B cell (primary cell): ENCODE measurements at regions not wholly inside any gene's neighbourhood (a gene's known extent, or its start where the extent isn't known, plus 50 kb on each side); places are given as distances from the start of the nearest gene placed in this dataset.
"Not testable (repeated sequence)": the region's sequence is repeated elsewhere in the genome, so short reads cannot be mapped to it uniquely, and the experiment has no call there.

Experiments
- ATAC-seq: fragments of 200-7000 bp; cut with Tn5 transposase; one replicate; pipeline ENCODE4 v1.10.0; 2021; ENCODE audit warnings: low read depth, mild to moderate bottlenecking, moderate number of reproducible peaks, moderate library complexity
- CTCF ChIA-PET: fragments of 350-600 bp; sonication (Branson Sonifier 250); formaldehyde crosslinking; loops from one replicate; lab custom pipeline; 2021; ENCODE audit warnings: antibody characterized with exemption, inconsistent platforms; lab: Charles Lee
- POLR2A ChIA-PET: fragments of 350-600 bp; sonication (Branson Sonifier 250); formaldehyde crosslinking; loops from one replicate; lab custom pipeline; 2021; ENCODE audit warnings: antibody characterized with exemption; lab: Charles Lee
- DNase-seq: peaks from one replicate; pipeline ENCODE4 v3.0.0; 2013
- H2AFZ ChIP-seq: 2 replicates; pipeline ENCODE4 v1.6.1; 2012; ENCODE audit warnings: mild to moderate bottlenecking, low read depth, low read length; ENCODE audit not compliant: insufficient read depth, poor library complexity, severe bottlenecking
- H3K27ac ChIP-seq, 2 donors: 1 replicate in 1 of 2; 2 replicates in 1 of 2; pipeline ENCODE4 v1.5.1; 2012 to 2013; ENCODE audit warnings: low read length in 2 of 2, mild to moderate bottlenecking in 2 of 2, moderate library complexity in 1 of 2
- H3K27me3 ChIP-seq, 4 experiments: fragments of 200-600 bp in 1 of 4; sonication (generic) in 1 of 4; replicated peaks in 1 of 4; 1 replicate in 2 of 4; 2 replicates in 2 of 4; pipeline versions ENCODE4 v1.6.1 to v1.7.0; 2013 to 2016; ENCODE audit warnings: low read length in 3 of 4, mild to moderate bottlenecking in 2 of 4, mixed read lengths in 1 of 4, moderate library complexity in 1 of 4; ENCODE audit not compliant: insufficient read depth in 4 of 4, control insufficient read depth in 3 of 4; ENCODE audit errors: control extremely low read depth in 1 of 4
- H3K36me3 ChIP-seq, 2 experiments: replicated peaks in 1 of 2; 1 replicate in 1 of 2; 2 replicates in 1 of 2; pipeline versions ENCODE4 v1.6.1 to v1.7.1; 2013; ENCODE audit warnings: low read length in 1 of 2; ENCODE audit not compliant: insufficient read depth in 2 of 2, control insufficient read depth in 1 of 2; ENCODE audit errors: control extremely low read depth in 1 of 2, extremely low read depth in 1 of 2
- H3K4me1 ChIP-seq, 2 donors: fragments of 200-600 bp in 1 of 2; sonication (generic) in 1 of 2; 1 replicate in 1 of 2; 2 replicates in 1 of 2; pipeline versions ENCODE4 v1.5.1 to v1.6.1; 2013 to 2017; ENCODE audit warnings: low read length in 2 of 2; ENCODE audit not compliant: control insufficient read depth in 2 of 2, insufficient read depth in 2 of 2
- H3K4me2 ChIP-seq: replicated peaks from 2 replicates; pipeline ENCODE3; 2012; ENCODE audit warnings: mild to moderate bottlenecking, low read depth, low read length; ENCODE audit not compliant: poor library complexity, severe bottlenecking
- H3K4me3 ChIP-seq, 5 experiments: fragments of 200-600 bp in 1 of 5; sonication (generic) in 1 of 5; 1 replicate in 3 of 5; 2 replicates in 2 of 5; pipeline versions ENCODE4 v1.5.1 to v1.7.0; 2011 to 2016; ENCODE audit warnings: low read length in 4 of 5, mild to moderate bottlenecking in 4 of 5, low read depth in 2 of 5, control low read depth in 1 of 5, moderate library complexity in 1 of 5; ENCODE audit not compliant: insufficient read depth in 1 of 5; ENCODE audit errors: control extremely low read depth in 1 of 5, extremely low read depth in 1 of 5
- H3K79me2 ChIP-seq: fragments of 200-600 bp; sonication (generic); one replicate; pipeline ENCODE4 v1.6.0; 2016; ENCODE audit warnings: low read length; ENCODE audit not compliant: control insufficient read depth, insufficient read depth
- H3K9ac ChIP-seq: fragments of 200-600 bp; sonication (generic); 2 replicates; pipeline ENCODE4 v1.6.1; 2017; ENCODE audit warnings: mild to moderate bottlenecking, low read length, moderate library complexity
- H3K9me3 ChIP-seq, 3 donors: one replicate each; pipeline versions ENCODE4 v1.6.1 to v1.7.1; 2013; ENCODE audit warnings: low read length in 2 of 3; ENCODE audit not compliant: control insufficient read depth in 2 of 3, insufficient read depth in 1 of 3; ENCODE audit errors: control extremely low read depth in 1 of 3
- H4K20me1 ChIP-seq: 2 replicates; pipeline ENCODE4 v1.6.0; 2012; ENCODE audit warnings: mild to moderate bottlenecking, low read length; ENCODE audit not compliant: insufficient read depth, control insufficient read depth, poor library complexity, severe bottlenecking
- H3K27ac Mint-ChIP-seq: one replicate; pipeline ENCODE4 v1.8.0; 2021; ENCODE audit warnings: mixed read lengths
- H3K27me3 Mint-ChIP-seq: one replicate; pipeline ENCODE4 v1.8.0; 2021; ENCODE audit warnings: mixed read lengths
- H3K4me1 Mint-ChIP-seq: one replicate; pipeline ENCODE4 v1.8.0; 2021; ENCODE audit warnings: mixed read lengths
- H3K4me3 Mint-ChIP-seq: one replicate; pipeline ENCODE4 v1.8.0; 2021; ENCODE audit warnings: mixed read lengths
- H3K9me3 Mint-ChIP-seq: one replicate; pipeline ENCODE4 v1.8.0; 2022; ENCODE audit warnings: mixed read lengths; ENCODE audit not compliant: insufficient read depth
- EZH2 ChIP-seq: IDR thresholded peaks from 2 replicates; pipeline ENCODE4 v1.6.1; 2012; ENCODE audit warnings: borderline replicate concordance, low read depth, mild to moderate bottlenecking, moderate library complexity, low read length; ENCODE audit not compliant: insufficient read depth, poor library complexity, severe bottlenecking
- WGBS: methylation state at CpG from one replicate; pipeline ENCODE4 v1.1.5; 2013; ENCODE audit warnings: missing lambda C conversion rate; ENCODE audit not compliant: insufficient coverage; 5-methylcytosine and 5-hydroxymethylcytosine counted together
- intact Hi-C: fragments of 100-400 bp; cut with micrococcal nuclease; formaldehyde crosslinking; loops from one replicate; pipeline ENCODE4 v1.10.0; 2022
- TF ChIP-seq, protein P1 (sequence below): fragments of 200-600 bp; IDR thresholded peaks from one replicate; pipeline ENCODE4 v1.8.0; 2022; ENCODE audit warnings: antibody characterized with exemption, mild to moderate bottlenecking

DNA sequence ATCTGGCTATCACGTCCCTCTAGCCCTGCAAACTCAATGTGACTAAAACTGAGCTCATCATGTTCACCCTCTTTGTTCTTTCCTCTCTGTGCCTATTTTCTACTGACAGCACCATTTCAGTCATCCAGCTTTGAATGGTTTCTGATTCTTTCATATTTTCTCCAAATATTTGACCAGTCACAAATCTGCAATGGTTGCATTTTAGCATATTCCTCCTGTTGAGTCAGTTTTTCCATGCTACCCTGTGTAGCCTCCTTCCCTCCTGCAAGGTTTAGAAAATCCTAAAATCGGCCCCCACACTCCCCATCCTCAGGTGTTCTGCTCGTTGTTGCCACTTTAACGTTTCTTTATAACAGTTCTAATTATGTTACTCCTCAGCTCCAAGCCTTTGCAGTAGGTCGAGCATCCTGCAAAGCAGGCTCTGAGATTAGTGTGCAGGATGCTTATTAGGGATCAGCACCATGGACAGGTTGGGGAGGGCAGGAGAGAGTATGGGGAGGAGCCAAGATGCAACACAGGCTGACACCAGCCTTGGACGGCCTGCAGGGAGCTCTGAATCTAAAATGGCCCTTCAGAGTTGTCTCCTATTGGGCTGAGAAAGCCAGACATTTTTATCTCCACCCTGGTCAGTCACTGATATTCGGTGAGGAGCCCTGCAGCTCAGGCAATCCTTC, 531.0 kb upstream of the COBL start:
- Histone ChIP-seq H3K36me3 (no peaks in the 10 kb centered on the region), H3K4me3 (no peak overlapping the region), H3K9me3 (peaks cover 0 to 6% (median 0%) of the 10 kb centered on the region in 3 donors), H3K27me3 (no peaks in the 10 kb centered on the region), H3K4me1 (no peaks in the 10 kb centered on the region), H2AFZ (no peak overlapping the region), H3K79me2 (no peaks in the 10 kb centered on the region), H4K20me1 (no peaks in the 10 kb centered on the region), H3K4me2 (no peak overlapping the region), H3K27ac (no peak overlapping the region), H3K9ac (no peak overlapping the region)
- Mint-ChIP-seq H3K4me1 (no peaks in the 10 kb centered on the region), H3K4me3 (no peak overlapping the region), H3K27me3 (no peaks in the 10 kb centered on the region), H3K9me3 (peaks cover 2% of the 10 kb centered on the region), H3K27ac (no peak overlapping the region)
- WGBS: 54% methylated on average over 7 of the region's 7 CpGs
- ChIA-PET CTCF (no interaction called here), POLR2A (no interaction called here)
- no peak for TF ChIP-seq EZH2
- TF ChIP-seq, protein P1, sequence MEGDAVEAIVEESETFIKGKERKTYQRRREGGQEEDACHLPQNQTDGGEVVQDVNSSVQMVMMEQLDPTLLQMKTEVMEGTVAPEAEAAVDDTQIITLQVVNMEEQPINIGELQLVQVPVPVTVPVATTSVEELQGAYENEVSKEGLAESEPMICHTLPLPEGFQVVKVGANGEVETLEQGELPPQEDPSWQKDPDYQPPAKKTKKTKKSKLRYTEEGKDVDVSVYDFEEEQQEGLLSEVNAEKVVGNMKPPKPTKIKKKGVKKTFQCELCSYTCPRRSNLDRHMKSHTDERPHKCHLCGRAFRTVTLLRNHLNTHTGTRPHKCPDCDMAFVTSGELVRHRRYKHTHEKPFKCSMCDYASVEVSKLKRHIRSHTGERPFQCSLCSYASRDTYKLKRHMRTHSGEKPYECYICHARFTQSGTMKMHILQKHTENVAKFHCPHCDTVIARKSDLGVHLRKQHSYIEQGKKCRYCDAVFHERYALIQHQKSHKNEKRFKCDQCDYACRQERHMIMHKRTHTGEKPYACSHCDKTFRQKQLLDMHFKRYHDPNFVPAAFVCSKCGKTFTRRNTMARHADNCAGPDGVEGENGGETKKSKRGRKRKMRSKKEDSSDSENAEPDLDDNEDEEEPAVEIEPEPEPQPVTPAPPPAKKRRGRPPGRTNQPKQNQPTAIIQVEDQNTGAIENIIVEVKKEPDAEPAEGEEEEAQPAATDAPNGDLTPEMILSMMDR: no peak
- ATAC-seq (no peak), DNase-seq (no peak)
- intact Hi-C loops: no loop called here

- H3K27me3 Mint-ChIP-seq, H3K36me3 ChIP-seq, CTCF ChIA-PET, H3K4me1 Mint-ChIP-seq, DNase-seq, H4K20me1 ChIP-seq, H3K9me3 ChIP-seq, intact Hi-C loops, H3K4me3 ChIP-seq, H3K9ac ChIP-seq, POLR2A ChIA-PET, H3K4me1 ChIP-seq, H3K27ac ChIP-seq, H3K79me2 ChIP-seq, H3K27me3 ChIP-seq, H3K4me3 Mint-ChIP-seq, H2AFZ ChIP-seq, H3K4me2 ChIP-seq, H3K27ac Mint-ChIP-seq, H3K9me3 Mint-ChIP-seq, ATAC-seq: not testable (repeated sequence)
- 92% methylated on average over 14 of the region's 18 CpGs for WGBS
These were observed 522.5 kb upstream of the COBL start for GRCh38 chr7:51839130-51839529.
